GM18499 (cell line): ENCODE measurements at regions not wholly inside any gene's neighbourhood (a gene's known extent, or its start where the extent isn't known, plus 50 kb on each side); places are given as distances from the start of the nearest gene placed in this dataset.

ENCODE experiments used
- ATAC-seq: cut with Tn5 transposase; IDR thresholded peaks from one replicate; pipeline ENCODE4 v1.9.1; 2021; ENCODE audit warnings: moderate number of reproducible peaks; ENCODE audit not compliant: insufficient read depth, unreplicated experiment

- ATAC-seq: no peak
Measured at GRCh38 chr9:10674586-10674985, 61.8 kb upstream of the PTPRD start.

- no peak for ATAC-seq
Measured at GRCh38 chr9:10678010-10678409, 65.2 kb upstream of the PTPRD start.

- no peak for ATAC-seq
Measured at GRCh38 chr9:10678790-10679189, 66.0 kb upstream of the PTPRD start.

- no peak for ATAC-seq
Measured at GRCh38 chr9:10686943-10687342, 74.1 kb upstream of the PTPRD start.

- no peak for ATAC-seq
Measured at GRCh38 chr9:10690546-10690945, 77.7 kb upstream of the PTPRD start.

- ATAC-seq: no peak
Measured at GRCh38 chr9:10697044-10697443, 84.2 kb upstream of the PTPRD start.

- no peak for ATAC-seq
Measured at GRCh38 chr9:10700291-10700690, 87.5 kb upstream of the PTPRD start.

- no peak for ATAC-seq
Measured at GRCh38 chr9:10700915-10701314, 88.1 kb upstream of the PTPRD start.

GRCh38 chr9:10701906-10702305 lies 89.1 kb upstream of the PTPRD start:
- no peak for ATAC-seq

GRCh38 chr9:10703139-10703538 lies 90.3 kb upstream of the PTPRD start:
- ATAC-seq: no peak

- no peak for ATAC-seq
Measured at GRCh38 chr9:10704720-10705119, 91.9 kb upstream of the PTPRD start.

GRCh38 chr9:10705383-10705782 lies 92.6 kb upstream of the PTPRD start:
- no peak for ATAC-seq

- no peak for ATAC-seq
Measured at GRCh38 chr9:10706788-10707187, 94.0 kb upstream of the PTPRD start.

GRCh38 chr9:10721301-10721700 lies 108.5 kb upstream of the PTPRD start:
- ATAC-seq: no peak

GRCh38 chr9:10729213-10729612 lies 116.4 kb upstream of the PTPRD start:
- ATAC-seq: no peak

- ATAC-seq: no peak
Measured at GRCh38 chr9:10744669-10745068, 131.9 kb upstream of the PTPRD start.

- no peak for ATAC-seq
Measured at GRCh38 chr9:10753474-10753873, 140.7 kb upstream of the PTPRD start.

- ATAC-seq: no peak
Measured at GRCh38 chr9:10764481-10764880, 151.7 kb upstream of the PTPRD start.

GRCh38 chr9:10773136-10773535 lies 160.3 kb upstream of the PTPRD start:
- no peak for ATAC-seq

- no peak for ATAC-seq
Measured at GRCh38 chr9:10774051-10774450, 161.2 kb upstream of the PTPRD start.

- no peak for ATAC-seq
Measured at GRCh38 chr9:10785255-10785654, 172.5 kb upstream of the PTPRD start.

- no peak for ATAC-seq
Measured at GRCh38 chr9:10793306-10793705, 180.5 kb upstream of the PTPRD start.

- ATAC-seq: no peak
Measured at GRCh38 chr9:10804486-10804885, 191.7 kb upstream of the PTPRD start.
